ENCODE measurements at regions not wholly inside any gene's neighbourhood (a gene's known extent, or its start where the extent isn't known, plus 50 kb on each side); places are given as distances from the start of the nearest gene placed in this dataset.
A peak's percentile ranks its signal among the peaks of the same experiment; 100 is the strongest.
"Not testable (repeated sequence)": the region's sequence is repeated elsewhere in the genome, so short reads cannot be mapped to it uniquely, and the experiment has no call there.

DNA sequence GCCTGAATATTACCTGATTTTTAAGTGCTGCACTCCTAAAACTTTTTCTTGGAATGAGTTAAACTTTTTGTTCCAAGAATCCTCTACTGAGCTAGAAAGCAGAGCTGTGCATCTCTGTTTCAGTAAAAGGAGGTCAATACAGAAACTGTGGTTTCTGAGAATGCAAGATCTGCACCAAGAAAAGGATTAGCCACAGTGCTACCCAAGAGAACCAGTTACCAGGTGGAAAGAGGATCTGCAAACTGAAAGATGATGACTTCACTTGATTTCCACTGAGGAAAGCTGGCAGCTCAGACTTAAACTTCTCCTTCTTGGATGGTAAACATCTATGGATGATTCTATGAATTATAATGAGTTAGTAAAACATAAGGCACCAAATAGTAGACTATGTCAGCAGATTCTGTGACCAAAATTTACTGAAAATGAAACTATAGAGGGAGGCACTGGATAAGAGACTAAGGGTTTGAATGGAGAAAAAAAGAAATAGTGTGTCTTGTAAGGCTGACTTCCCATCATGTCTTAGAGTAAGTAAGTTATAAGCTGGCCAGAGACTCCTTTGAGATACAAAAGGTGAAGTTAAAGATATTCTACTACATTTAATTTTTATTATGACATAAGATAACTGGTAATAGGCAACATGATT, 127.7 kb upstream of the CTSV start:
- DNase-seq, H3K9me3 Mint-ChIP-seq, POLR2A ChIA-PET, H3K4me3 Mint-ChIP-seq, H3K4me1 Mint-ChIP-seq, H3K27ac Mint-ChIP-seq, H3K36me3 Mint-ChIP-seq, ATAC-seq, H3K27me3 Mint-ChIP-seq: not testable (repeated sequence)

DNA sequence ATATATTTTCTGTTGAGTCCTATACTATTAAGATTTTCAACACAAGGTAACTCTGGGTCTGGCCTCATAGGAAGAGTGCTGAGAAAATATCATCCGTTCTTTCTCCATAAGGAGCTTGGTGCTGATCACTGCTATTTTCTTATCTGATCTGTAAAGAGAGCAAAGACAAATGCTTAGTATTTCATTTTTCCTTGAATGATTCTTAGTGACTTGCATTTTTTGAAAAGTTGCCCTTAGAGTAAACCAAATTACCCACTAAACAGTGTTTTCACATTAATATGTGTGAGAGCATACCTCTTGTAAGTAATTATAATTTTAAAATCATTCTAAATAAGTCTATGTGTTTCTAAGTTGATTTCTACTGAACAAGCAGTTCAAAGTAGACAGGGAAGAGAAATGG, 121.3 kb upstream of the CTSV start:
- Mint-ChIP-seq H3K27me3 (no peaks in the 10 kb centered on the region), H3K36me3 (peaks cover 2 to 9% (median 3%) of the 10 kb centered on the region in 3 donors), H3K4me3 (no peak overlapping the region), H3K4me1 (no peaks in the 10 kb centered on the region), H3K27ac (no peak overlapping the region), H3K9me3 (no peaks in the 10 kb centered on the region)
- no peak for DNase-seq
- POLR2A ChIA-PET: no interaction called here
- no peak for ATAC-seq

DNA sequence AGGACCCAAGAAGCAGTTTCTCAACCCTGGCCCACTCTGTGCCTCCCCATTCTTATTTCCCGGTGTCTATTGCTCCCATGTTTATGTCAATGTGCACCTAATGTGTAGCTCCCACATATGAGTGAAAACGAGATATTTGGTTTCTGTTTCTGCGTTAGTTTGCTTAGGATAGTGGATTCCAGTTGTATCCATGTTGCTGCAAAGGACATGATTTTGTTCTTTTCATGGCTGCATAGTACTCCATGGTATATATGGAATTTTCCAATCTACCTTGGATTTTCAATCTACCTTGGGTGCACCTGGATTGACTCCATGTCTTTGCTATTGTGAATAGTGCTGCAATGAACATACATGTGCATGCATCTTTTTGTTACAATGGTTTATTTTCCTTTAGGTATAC, 119.8 kb upstream of the CTSV start:
- peaks cover 2 to 15% (median 3%) of the 10 kb centered on the region in 3 donors for H3K36me3 Mint-ChIP-seq
- POLR2A ChIA-PET, H3K4me1 Mint-ChIP-seq, ATAC-seq, H3K27ac Mint-ChIP-seq, H3K27me3 Mint-ChIP-seq, DNase-seq, H3K4me3 Mint-ChIP-seq, H3K9me3 Mint-ChIP-seq: not testable (repeated sequence)

DNA sequence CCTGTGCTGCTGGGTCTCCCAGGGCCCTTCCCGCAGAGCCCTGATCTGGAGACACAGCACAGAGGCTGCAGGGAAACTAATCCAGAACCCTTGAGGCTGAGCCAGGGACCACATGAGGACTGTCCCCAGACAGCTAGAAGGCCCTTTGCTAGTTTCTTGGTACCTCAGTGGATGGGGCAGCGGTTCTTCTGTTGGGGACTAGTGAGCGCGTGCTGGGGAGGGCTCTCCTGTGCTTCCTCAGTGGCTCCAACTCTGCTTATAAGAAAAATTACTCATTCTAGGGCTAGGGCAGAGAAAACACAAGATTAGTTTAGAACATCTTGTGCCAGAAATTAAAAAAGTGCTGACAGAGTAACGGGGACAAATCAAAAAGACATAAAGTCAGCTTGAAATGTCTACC, 116.5 kb upstream of the CTSV start:
- H3K4me1 Mint-ChIP-seq, H3K4me3 Mint-ChIP-seq, H3K27me3 Mint-ChIP-seq, POLR2A ChIA-PET, DNase-seq, ATAC-seq, H3K9me3 Mint-ChIP-seq, H3K27ac Mint-ChIP-seq: not testable (repeated sequence)
- H3K36me3 Mint-ChIP-seq: peaks cover 2 to 27% (median 3%) of the 10 kb centered on the region in 3 donors

DNA sequence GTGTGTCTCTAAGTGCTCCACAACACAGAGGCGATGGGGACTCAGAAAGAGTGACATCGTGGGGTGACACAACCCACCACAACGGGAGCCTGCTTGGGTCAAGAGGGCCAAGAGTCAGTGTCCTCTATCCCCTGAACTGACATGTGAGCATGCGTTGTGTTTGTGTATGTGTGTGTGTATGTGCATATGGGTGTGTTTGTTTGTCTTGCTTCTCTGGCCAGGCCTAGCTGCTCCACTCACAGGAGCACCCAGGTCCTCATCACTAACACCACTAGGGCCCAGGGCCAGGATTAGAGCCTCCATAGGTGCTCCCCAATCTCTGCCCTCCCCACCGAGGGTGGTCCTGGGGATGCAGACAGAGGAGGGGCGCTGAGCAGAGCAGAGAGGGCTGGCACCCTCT, 115.0 kb upstream of the CTSV start:
- H3K27ac Mint-ChIP-seq: no peak overlapping the region
- no peaks in the 10 kb centered on the region for H3K27me3 Mint-ChIP-seq
- H3K36me3 Mint-ChIP-seq: peaks cover 1 to 28% (median 3%) of the 10 kb centered on the region in 3 donors
- POLR2A ChIA-PET: no interaction called here
- no peaks in the 10 kb centered on the region for H3K4me1 Mint-ChIP-seq
- no peak overlapping the region for H3K4me3 Mint-ChIP-seq
- DNase-seq (no peak), ATAC-seq (no peak)
- no peaks in the 10 kb centered on the region for H3K9me3 Mint-ChIP-seq

DNA sequence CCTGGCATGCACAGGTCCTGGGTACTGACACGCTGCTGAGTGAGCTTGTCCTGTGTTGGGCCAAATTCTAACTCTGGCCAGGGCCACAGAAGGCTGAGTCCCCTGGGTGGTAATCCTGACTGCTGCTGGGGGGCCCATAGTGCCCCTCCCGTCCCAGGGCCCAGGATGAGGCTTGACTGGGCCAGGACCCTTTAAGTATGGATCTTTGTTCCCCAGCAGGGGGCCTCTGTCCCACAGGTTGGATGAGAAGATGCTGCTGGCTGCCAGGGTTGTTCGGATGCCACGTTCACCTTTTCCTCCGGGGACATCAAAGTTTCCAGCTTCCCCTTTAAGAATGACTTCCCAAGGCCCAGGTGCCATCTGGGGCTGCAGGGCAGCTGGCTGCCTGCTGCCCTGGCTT, 114.2 kb upstream of the CTSV start:
- H3K27ac Mint-ChIP-seq, H3K4me3 Mint-ChIP-seq, POLR2A ChIA-PET, ATAC-seq, H3K27me3 Mint-ChIP-seq, H3K9me3 Mint-ChIP-seq, H3K4me1 Mint-ChIP-seq, DNase-seq: not testable (repeated sequence)
- peaks cover 0 to 24% (median 0%) of the 10 kb centered on the region in 3 donors for H3K36me3 Mint-ChIP-seq

DNA sequence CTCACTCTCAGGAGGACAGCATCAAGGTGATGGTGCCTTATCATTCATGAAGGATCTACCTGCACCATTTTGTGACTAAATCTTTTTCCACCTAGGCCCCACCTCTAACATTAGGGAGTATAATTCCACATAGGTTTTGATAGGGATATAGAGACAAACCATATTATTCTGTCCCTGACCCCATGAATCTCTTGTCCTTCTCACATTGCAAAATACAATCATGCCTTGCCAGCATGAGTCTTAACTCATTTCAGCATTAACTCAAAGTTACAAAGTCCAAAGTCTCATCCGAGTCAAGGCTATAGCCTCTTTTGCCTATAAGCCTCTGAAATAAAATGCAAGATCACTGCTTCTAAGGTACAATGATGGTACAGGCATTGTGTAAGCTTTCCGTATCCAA, 111.5 kb upstream of the CTSV start:
- H3K36me3 Mint-ChIP-seq: peaks cover 0 to 21% (median 0%) of the 10 kb centered on the region in 3 donors
- H3K4me3 Mint-ChIP-seq, H3K9me3 Mint-ChIP-seq, ATAC-seq, DNase-seq, POLR2A ChIA-PET, H3K4me1 Mint-ChIP-seq, H3K27me3 Mint-ChIP-seq, H3K27ac Mint-ChIP-seq: not testable (repeated sequence)

DNA sequence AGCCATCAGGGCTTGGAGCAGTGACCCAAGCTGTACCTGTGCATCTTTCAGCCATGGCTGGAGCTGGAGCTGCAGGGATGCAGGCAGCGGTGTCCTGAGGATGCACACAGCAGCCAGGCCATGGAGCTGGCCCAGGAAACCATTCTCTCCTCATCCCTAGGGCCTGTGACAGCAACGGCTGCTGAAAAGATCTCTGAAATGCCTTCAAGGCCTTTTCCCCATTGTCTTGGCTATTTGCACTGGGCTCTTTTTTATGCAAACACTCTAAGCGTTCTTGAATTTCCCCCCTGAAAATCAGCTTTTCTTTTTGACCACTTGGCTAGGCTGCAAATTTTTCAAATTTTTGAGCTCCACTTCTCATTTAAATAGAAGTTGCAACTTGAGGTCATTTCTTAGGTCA, 109.5 kb upstream of the CTSV start:
- H3K4me3 Mint-ChIP-seq, DNase-seq, ATAC-seq, H3K9me3 Mint-ChIP-seq, POLR2A ChIA-PET, H3K27ac Mint-ChIP-seq, H3K27me3 Mint-ChIP-seq, H3K4me1 Mint-ChIP-seq: not testable (repeated sequence)
- peaks cover 0 to 12% (median 0%) of the 10 kb centered on the region in 3 donors for H3K36me3 Mint-ChIP-seq

DNA sequence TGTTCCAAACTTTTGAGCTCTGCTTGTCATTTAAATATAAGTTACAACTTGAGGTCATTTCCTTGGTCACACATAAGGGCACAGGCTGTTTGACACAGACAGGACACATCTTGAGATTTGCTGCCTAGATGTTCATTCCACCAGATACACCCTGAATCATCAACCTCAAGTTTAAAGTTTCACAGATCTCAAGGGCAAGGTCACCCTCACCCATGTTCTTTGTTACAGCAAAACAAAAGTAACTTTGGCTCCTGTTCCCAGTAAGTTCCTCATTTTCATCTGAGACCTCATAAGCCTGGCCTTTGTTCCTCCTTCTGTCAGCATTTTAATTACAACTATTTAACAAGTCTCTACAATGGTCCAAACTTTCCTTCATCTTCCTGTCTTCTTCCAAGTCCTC, 106.7 kb upstream of the CTSV start:
- H3K9me3 Mint-ChIP-seq, H3K36me3 Mint-ChIP-seq, H3K27ac Mint-ChIP-seq, H3K27me3 Mint-ChIP-seq, POLR2A ChIA-PET, ATAC-seq, H3K4me3 Mint-ChIP-seq, H3K4me1 Mint-ChIP-seq, DNase-seq: not testable (repeated sequence)

DNA sequence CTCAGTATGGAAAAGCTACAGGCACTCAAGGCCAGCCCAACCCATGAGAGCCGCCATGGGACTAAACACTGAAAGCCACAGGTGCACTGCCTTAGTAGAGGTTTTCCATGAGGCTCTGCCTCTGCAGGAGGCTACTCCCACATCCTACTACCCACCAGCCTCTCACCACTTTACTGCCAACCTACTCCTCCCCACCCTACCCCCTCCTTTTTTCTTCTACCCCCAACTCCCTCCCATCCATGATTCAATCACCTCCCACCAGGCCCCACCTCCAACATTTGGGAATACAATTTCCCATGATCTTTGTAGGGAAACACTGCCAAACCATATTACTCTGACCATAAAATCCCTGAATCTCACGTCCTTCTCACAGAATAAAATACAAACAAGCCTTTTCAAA, 101.6 kb upstream of the CTSV start:
- no peak overlapping the region for H3K27ac Mint-ChIP-seq
- peaks cover 0 to 1% (median 0%) of the 10 kb centered on the region in 5 donors for H3K27me3 Mint-ChIP-seq
- no peaks in the 10 kb centered on the region for H3K9me3 Mint-ChIP-seq
- H3K36me3 Mint-ChIP-seq: no peaks in the 10 kb centered on the region
- no peak overlapping the region for H3K4me3 Mint-ChIP-seq
- no peak for DNase-seq
- no peak for ATAC-seq
- POLR2A ChIA-PET: no interaction called here
- no peaks in the 10 kb centered on the region for H3K4me1 Mint-ChIP-seq

DNA sequence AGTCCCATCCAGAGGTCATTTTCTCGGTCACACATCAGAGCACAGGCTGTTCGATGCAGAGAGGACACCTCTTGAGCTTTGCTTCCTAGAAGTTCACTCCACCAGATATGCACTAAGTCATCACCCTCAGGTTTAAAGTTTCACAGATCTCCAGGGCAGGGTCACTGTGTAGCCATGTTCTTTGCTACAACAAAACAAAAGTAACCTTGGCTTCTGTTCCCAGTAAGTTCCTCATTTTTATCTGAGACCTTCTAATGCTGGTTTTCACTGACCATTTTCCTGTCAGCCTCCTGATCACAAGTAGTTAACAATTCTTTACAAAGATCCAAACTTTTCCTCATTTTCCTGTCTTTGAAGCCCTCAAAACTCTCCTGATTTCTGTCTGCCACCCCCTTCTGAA, 97.5 kb upstream of the CTSV start:
- H3K36me3 Mint-ChIP-seq: no peaks in the 10 kb centered on the region
- no peak for ATAC-seq

DNA sequence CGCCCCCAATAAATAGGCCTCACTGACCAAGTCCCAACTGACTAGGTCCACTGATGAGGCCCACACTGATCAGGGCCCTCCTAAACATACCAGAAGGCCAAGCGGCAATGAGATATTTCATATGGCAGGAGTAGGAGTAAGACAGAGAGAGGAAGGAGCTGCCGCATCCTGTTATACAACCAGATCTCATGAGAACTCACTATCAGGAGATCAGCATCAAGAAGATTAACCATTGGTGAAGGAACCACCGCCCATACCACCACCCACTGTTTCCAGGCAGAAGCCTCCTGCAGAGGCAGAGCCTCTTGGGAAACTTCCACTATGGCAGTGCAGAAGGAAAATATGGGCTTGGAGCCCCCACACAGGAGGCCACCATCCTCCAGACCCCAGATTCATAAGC, 95.0 kb upstream of the CTSV start:
- H3K4me3 Mint-ChIP-seq, ATAC-seq, H3K4me1 Mint-ChIP-seq, H3K27me3 Mint-ChIP-seq, DNase-seq, H3K27ac Mint-ChIP-seq, POLR2A ChIA-PET, H3K36me3 Mint-ChIP-seq, H3K9me3 Mint-ChIP-seq: not testable (repeated sequence)

More for the DNA sequence above, 97.5 kb upstream of the CTSV start:
- POLR2A ChIA-PET: no interaction called here
- Mint-ChIP-seq H3K4me3 (no peak overlapping the region), H3K4me1 (no peaks in the 10 kb centered on the region), H3K27me3 (peaks cover 0 to 1% (median 0%) of the 10 kb centered on the region in 5 donors), H3K9me3 (no peaks in the 10 kb centered on the region), H3K27ac (peak overlapping the region in 1 of 10 donors; percentile 14)
- DNase-seq: no peak

DNA sequence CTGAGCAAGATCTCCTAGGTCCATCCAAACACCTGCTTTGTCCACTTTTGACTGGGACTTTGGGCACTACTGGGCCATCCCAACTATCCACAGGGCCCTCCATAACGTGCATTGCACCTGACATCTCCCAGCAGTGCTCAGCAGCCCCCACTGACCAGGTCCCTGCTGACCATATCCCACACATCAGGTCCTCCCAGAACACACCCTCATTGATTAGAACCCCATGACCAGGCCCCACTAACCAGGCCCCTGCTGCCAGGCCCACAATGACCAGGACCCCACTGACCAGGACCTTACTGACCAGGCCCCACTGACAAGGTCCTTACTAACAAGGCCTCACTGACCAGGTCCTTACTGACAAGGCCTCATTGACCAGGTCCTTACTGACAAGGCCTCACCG, 93.9 kb upstream of the CTSV start:
- ATAC-seq: no peak
- POLR2A ChIA-PET: no interaction called here
- no peak overlapping the region for H3K4me3 Mint-ChIP-seq
- H3K4me1 Mint-ChIP-seq: no peaks in the 10 kb centered on the region
- peaks cover 0 to 6% (median 0%) of the 10 kb centered on the region in 9 donors for H3K9me3 Mint-ChIP-seq
- H3K27ac Mint-ChIP-seq: no peak overlapping the region
- no peak for DNase-seq
- peaks cover 0 to 5% (median 3%) of the 10 kb centered on the region in 3 donors for H3K36me3 Mint-ChIP-seq
- no peaks in the 10 kb centered on the region for H3K27me3 Mint-ChIP-seq

DNA sequence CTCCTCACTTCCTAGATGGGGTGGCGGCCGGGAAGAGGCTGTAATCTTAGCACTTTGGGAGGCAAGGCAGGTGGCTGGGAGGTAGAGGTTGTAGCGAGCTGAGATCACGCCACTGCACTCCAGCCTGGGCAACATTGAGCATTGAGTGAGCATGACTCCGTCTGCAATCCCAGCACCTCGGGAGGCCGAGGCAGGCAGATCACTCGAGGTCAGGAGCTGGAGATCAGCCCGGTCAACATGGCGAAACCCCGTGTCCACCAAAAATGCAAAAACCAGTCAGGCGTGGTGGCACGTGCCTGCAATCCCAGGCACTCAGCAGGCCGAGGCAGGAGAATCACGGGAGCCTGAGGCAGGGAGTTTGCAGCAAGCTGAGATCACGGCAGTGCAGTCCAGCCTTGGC, 91.9 kb upstream of the CTSV start:
- POLR2A ChIA-PET, H3K9me3 Mint-ChIP-seq, ATAC-seq, H3K27me3 Mint-ChIP-seq, H3K36me3 Mint-ChIP-seq, H3K4me3 Mint-ChIP-seq, H3K4me1 Mint-ChIP-seq, DNase-seq: not testable (repeated sequence)
- H3K27ac Mint-ChIP-seq: peak overlapping the region in 1 of 10 donors; percentile 43

Measured in naive thymus-derived CD8-positive, alpha-beta T cell (primary cell).